ENCODE measurements at regions not wholly inside any gene's neighbourhood (a gene's known extent, or its start where the extent isn't known, plus 50 kb on each side); places are given as distances from the start of the nearest gene placed in this dataset.
"Not testable (repeated sequence)": the region's sequence is repeated elsewhere in the genome, so short reads cannot be mapped to it uniquely, and the experiment has no call there.

- Histone ChIP-seq H3K79me1 (ENCODE audit: insufficient read depth, low read depth, low read length, poor library complexity, severe bottlenecking) (no peaks in the 10 kb centered on the region), H3K4me2 (ENCODE audit: insufficient read depth, insufficient read length, low read length) (no peak overlapping the region), H3K79me2 (ENCODE audit: insufficient read depth, low read length) (no peaks in the 10 kb centered on the region), H3K9me3 (ENCODE audit: control insufficient read depth, low read depth, low read length) (no peaks in the 10 kb centered on the region), H3K4me1 (ENCODE audit: insufficient read depth, low read length) (no peaks in the 10 kb centered on the region; the same call in 1 of the 2 replicates), H4K91ac (ENCODE audit: insufficient read length, low read depth, low read length) (no peak overlapping the region), H3K18ac (ENCODE audit: insufficient read length, low read depth, low read length) (no peak overlapping the region), H3K23me2 (ENCODE audit: insufficient read length, low read depth, low read length, poor library complexity, severe bottlenecking) (no peaks in the 10 kb centered on the region), H4K8ac (replicated peaks; ENCODE audit: insufficient read length, low read depth, low read length) (no peak overlapping the region), H2BK20ac (ENCODE audit: low read depth, low read length, poor library complexity, severe bottlenecking) (no peak overlapping the region), H2BK5ac (ENCODE audit: insufficient read length, low read length) (no peak overlapping the region), H3K14ac (ENCODE audit: insufficient read depth, low read length) (no peak overlapping the region), H4K5ac (ENCODE audit: insufficient read length, low read depth, low read length) (no peak overlapping the region), H3T11ph (ENCODE audit: low read length) (no peak overlapping the region), H3K27ac (ENCODE audit: insufficient read length, low read depth, low read length) (no peak overlapping the region), H3K27me3 (ENCODE audit: insufficient read depth, low read length) (no peaks in the 10 kb centered on the region), H3K23ac (ENCODE audit: insufficient read length, low read depth, low read length) (no peak overlapping the region), H2BK120ac (ENCODE audit: low read depth, low read length, poor library complexity, severe bottlenecking) (no peak overlapping the region), H2BK15ac (ENCODE audit: low read depth, low read length) (no peak overlapping the region), H2BK12ac (ENCODE audit: insufficient read length, low read depth, low read length) (no peak overlapping the region), H3K56ac (ENCODE audit: insufficient read length, low read depth, low read length) (no peak overlapping the region), H3K4ac (ENCODE audit: low read depth, low read length) (no peak overlapping the region), H4K20me1 (ENCODE audit: control insufficient read depth, insufficient read depth, insufficient read length) (no peaks in the 10 kb centered on the region), H3K9ac (ENCODE audit: extremely low read depth, insufficient read length, low read length) (no peak overlapping the region), H2AFZ (ENCODE audit: low read length) (no peak overlapping the region), H2AK5ac (ENCODE audit: insufficient read length, low read length) (no peak overlapping the region)
- Mint-ChIP-seq H3K4me1 (peaks cover 13 to 15% of the 10 kb centered on the region in 2 experiments), H3K27ac (no peak overlapping the region), H3K27me3 (ENCODE audit: low read depth) (no peaks in the 10 kb centered on the region), H3K4me3 (no peak overlapping the region), H3K36me3 (ENCODE audit: insufficient read depth in 1 of 3, low read depth in 3 of 3) (no peaks in the 10 kb centered on the region; a peak in 1 of 7 replicates), H3K9me3 (no peaks in the 10 kb centered on the region)
- DNase-seq = no peak
- no peak for TF ChIP-seq CTCF (conservative IDR thresholded peaks at IDR 0.05)
- no CpG with 5 or more reads among the region's 1 CpG for WGBS (ENCODE audit: extremely low coverage, insufficient read length, low lambda C conversion rate)
Measured at GRCh38 chr21:15128267-15128666, 63.5 kb upstream of the NRIP1 start.

- not testable (repeated sequence) for H4K8ac ChIP-seq (replicated peaks; ENCODE audit: insufficient read length, low read depth, low read length); H2BK5ac ChIP-seq (ENCODE audit: insufficient read length, low read length); H3K27me3 Mint-ChIP-seq (ENCODE audit: low read depth); H3K27me3 ChIP-seq (ENCODE audit: insufficient read depth, low read length); H2BK120ac ChIP-seq (ENCODE audit: low read depth, low read length, poor library complexity, severe bottlenecking); H3K4ac ChIP-seq (ENCODE audit: low read depth, low read length); H3K4me1 ChIP-seq (ENCODE audit: insufficient read depth, low read length); H3K9me3 ChIP-seq (ENCODE audit: control insufficient read depth, low read depth, low read length); DNase-seq; H3T11ph ChIP-seq (ENCODE audit: low read length); H3K9ac ChIP-seq (ENCODE audit: extremely low read depth, insufficient read length, low read length); H3K79me2 ChIP-seq (ENCODE audit: insufficient read depth, low read length); H3K18ac ChIP-seq (ENCODE audit: insufficient read length, low read depth, low read length); H3K9me3 Mint-ChIP-seq; H4K91ac ChIP-seq (ENCODE audit: insufficient read length, low read depth, low read length); H2BK20ac ChIP-seq (ENCODE audit: low read depth, low read length, poor library complexity, severe bottlenecking); H3K27ac Mint-ChIP-seq; H2AK5ac ChIP-seq (ENCODE audit: insufficient read length, low read length); H3K23ac ChIP-seq (ENCODE audit: insufficient read length, low read depth, low read length); H2BK12ac ChIP-seq (ENCODE audit: insufficient read length, low read depth, low read length); H4K5ac ChIP-seq (ENCODE audit: insufficient read length, low read depth, low read length); H3K14ac ChIP-seq (ENCODE audit: insufficient read depth, low read length); H2AFZ ChIP-seq (ENCODE audit: low read length); H3K23me2 ChIP-seq (ENCODE audit: insufficient read length, low read depth, low read length, poor library complexity, severe bottlenecking); H3K4me3 Mint-ChIP-seq; H3K36me3 Mint-ChIP-seq (ENCODE audit: insufficient read depth in 1 of 3, low read depth in 3 of 3); H3K56ac ChIP-seq (ENCODE audit: insufficient read length, low read depth, low read length); H3K27ac ChIP-seq (ENCODE audit: insufficient read length, low read depth, low read length); H2BK15ac ChIP-seq (ENCODE audit: low read depth, low read length); H4K20me1 ChIP-seq (ENCODE audit: control insufficient read depth, insufficient read depth, insufficient read length); H3K79me1 ChIP-seq (ENCODE audit: insufficient read depth, low read depth, low read length, poor library complexity, severe bottlenecking); H3K4me2 ChIP-seq (ENCODE audit: insufficient read depth, insufficient read length, low read length)
- peaks cover 13 to 15% of the 10 kb centered on the region in 2 experiments for H3K4me1 Mint-ChIP-seq
Measured at GRCh38 chr21:15128714-15129113, 63.9 kb upstream of the NRIP1 start.
